GM19438 (cell line): ENCODE measurements at regions not wholly inside any gene's neighbourhood (a gene's known extent, or its start where the extent isn't known, plus 50 kb on each side); places are given as distances from the start of the nearest gene placed in this dataset.
"Not testable (repeated sequence)": the region's sequence is repeated elsewhere in the genome, so short reads cannot be mapped to it uniquely, and the experiment has no call there.

Experiments
- ATAC-seq: cut with Tn5 transposase; IDR thresholded peaks from one replicate; pipeline ENCODE4 v1.9.1; 2021; ENCODE audit warnings: low read depth; ENCODE audit not compliant: unreplicated experiment

GRCh38 chr1:222416001-222416791 is 131.7 kb downstream of the HHIPL2 start:
- ATAC-seq = no peak

GRCh38 chr1:222415441-222415840 is 132.5 kb downstream of the HHIPL2 start:
- no peak for ATAC-seq

DNA sequence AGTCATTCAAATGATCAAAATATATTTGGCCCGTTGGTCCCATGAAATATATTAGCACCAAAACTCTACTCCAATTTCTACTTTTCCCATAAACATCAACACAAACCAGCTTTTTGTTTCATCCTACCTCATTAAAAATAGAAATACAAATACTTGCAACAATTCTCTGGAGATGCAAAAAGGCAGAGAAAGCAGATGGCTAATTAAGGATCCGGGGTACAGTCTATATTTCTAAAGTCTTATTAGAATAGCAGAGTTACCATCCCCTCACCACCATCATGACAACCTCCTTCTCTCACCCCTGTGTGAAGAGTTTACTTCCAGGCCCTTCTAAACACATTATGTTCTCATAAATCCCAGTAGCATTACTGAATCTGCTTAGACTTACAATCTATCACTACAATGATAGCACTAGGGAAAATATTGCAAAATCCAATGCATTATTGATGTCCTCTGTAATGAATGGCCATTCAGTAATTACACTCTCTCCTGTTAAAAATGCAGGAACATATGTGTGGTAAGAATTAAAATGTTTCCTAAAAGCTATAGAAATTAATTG is 133.8 kb downstream of the HHIPL2 start:
- ATAC-seq = no peak

- no peak for ATAC-seq
Measured at GRCh38 chr1:222413436-222413835, 134.5 kb downstream of the HHIPL2 start.

DNA sequence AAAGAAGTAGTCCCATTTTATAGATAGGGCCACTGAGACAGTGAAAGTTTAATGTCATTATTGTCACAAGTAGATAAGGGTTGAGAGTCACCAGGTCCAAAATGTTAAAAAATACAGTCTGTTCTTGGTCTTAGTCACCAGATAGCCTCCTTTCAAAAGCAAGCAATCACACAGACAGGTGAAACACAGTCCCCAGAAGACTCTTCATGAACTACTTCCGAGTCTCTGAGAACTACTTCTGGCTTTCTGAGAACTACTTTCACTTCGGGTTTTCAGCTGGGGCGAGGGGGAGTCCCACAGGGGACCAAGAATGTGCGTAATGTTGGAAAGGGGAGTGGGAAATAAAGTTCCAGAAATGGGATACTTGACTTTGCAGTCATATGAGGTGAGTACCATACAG is 143.2 kb downstream of the HHIPL2 start:
- peak; percentile 93 for ATAC-seq

- ATAC-seq = no peak
Measured at GRCh38 chr1:222399197-222399596, 148.7 kb downstream of the HHIPL2 start.

DNA sequence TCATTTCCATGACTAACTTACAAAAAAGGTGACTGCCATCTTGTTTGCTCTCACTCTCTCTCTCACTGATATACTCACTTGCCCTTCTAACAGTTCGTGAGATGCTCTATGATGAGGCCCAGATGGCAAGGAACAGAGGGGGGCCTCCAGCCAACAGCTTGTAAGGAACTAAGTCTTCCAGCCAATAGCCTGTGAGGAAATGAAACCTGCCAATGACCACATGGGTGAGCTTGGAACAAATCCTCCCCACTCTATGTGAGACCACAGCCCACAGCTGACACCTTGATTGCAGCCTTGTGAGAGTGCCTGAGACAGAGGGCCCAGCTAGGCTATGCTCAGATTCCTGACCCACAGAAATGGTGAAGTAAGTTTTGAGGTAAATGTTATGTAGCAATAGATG is 153.7 kb downstream of the HHIPL2 start:
- no peak for ATAC-seq

- no peak for ATAC-seq
Measured at GRCh38 chr1:222392556-222392955, 155.3 kb downstream of the HHIPL2 start.

DNA sequence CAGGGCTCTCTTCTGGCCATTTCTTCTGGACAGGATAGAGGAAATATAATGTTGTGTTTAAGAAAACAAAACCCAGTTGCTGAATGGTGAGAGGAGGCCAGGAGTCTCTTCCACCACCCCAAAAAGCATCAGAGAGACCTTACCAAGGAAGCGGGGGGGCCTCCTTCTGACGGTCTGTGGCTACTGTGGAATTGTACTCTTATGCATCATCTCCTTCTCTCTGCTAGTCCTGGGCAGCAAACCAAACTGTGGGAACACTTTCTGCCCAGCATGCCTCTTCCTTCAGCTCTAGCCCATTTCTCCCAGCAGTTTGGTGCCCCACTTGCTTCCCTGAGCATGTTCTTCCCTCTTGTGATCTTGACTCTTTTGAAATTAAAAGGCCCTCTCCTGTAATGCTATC is 157.7 kb downstream of the HHIPL2 start:
- ATAC-seq = no peak

- no peak for ATAC-seq
Measured at GRCh38 chr1:222387007-222387814, 160.7 kb downstream of the HHIPL2 start.

DNA sequence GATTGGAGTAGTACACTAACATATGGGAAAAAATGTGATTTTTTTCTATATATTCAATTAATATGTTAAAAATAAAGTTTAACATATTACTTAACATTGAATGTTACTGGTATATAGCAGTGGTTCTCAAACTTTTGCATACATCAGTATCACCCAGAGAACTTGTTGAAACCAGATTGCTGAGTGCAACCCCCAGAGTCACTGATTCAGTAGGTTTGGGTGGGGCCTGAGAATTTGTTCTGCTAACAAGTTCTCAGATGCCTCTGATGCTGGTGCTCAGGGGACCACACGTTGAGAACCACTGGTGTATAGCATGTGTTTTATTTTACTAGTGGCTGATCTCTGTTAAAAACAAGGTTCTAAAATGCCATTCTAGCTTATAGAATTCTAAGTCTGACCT is 161.9 kb downstream of the HHIPL2 start:
- no peak for ATAC-seq

DNA sequence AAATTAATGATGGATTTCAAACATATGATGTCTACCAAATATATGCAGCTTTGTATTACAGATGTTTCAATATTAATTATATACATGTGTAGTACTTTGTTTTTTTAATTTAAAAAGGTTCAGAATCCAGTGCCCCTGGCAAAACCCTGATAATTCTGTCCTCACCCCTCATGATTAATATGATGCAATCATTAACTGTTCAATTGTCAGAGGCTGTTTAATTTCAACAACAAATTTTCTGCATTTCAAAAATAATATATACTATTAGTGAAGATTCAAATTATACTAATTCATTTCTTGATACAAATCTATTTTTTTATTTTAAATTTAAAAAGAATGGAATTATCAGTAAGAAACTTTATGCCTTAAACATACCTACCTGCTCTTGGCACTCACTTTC is 162.6 kb downstream of the HHIPL2 start:
- no peak for ATAC-seq

GRCh38 chr1:222384531-222384930 is 163.4 kb downstream of the HHIPL2 start:
- no peak for ATAC-seq

DNA sequence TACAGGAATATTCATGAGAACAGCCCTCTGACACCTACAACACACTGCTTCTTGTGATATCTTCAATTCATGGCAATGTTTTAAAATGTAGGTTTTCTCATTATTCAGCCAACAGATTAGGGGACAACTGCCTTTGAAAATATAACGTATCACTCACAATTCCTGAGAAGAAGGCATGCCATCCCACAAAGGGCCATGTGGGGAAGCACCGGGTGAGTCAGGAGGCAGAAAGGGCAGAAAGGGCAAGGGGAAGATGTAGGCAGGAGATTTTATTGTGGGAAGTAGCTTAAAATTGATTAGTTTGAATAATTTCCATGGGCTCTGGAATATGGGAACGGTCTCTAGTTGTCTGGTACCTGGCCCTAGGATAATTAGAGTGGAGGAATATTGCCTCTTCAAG is 165.7 kb downstream of the HHIPL2 start:
- ATAC-seq = no peak

- no peak for ATAC-seq
Measured at GRCh38 chr1:222377428-222378088, 170.3 kb downstream of the HHIPL2 start.

GRCh38 chr1:222376791-222377190 is 171.1 kb downstream of the HHIPL2 start:
- not testable (repeated sequence) for ATAC-seq

- no peak for ATAC-seq
Measured at GRCh38 chr1:222375701-222376100, 172.2 kb downstream of the HHIPL2 start.

GRCh38 chr1:222373831-222374602 is 173.9 kb downstream of the HHIPL2 start:
- ATAC-seq = no peak

DNA sequence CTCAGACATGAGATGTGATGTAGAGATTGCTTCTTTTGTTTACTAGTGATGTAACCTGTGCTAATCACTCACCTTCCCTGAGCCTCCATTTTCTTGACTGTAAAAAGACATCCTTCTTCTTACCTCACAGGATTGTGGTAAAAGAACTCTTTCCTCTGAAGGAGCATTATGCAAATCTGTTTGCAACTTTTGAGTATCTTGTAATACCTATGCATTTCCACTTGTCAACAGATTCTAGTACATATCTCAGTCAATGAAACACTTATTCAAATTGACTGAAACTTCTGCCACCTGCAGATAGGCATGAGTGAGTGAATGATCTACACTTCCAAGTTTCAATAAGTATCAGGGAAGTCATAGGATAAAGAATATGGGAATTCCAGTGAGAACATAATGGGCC is 174.7 kb downstream of the HHIPL2 start:
- ATAC-seq = no peak

- ATAC-seq = no peak
Measured at GRCh38 chr1:222372221-222372620, 175.7 kb downstream of the HHIPL2 start.
